Neutrophil (primary cell): ENCODE measurements at regions not wholly inside any gene's neighbourhood (a gene's known extent, or its start where the extent isn't known, plus 50 kb on each side); places are given as distances from the start of the nearest gene placed in this dataset.

Experiments used
- H3K27ac ChIP-seq: fragments of 200-600 bp; sonication (generic); 2 replicates; pipeline ENCODE4 v1.5.1; 2016; ENCODE audit warnings: mild to moderate bottlenecking, moderate library complexity
- H3K27me3 ChIP-seq: fragments of 200-600 bp; sonication (generic); 2 replicates; pipeline ENCODE4 v1.6.0; 2016; ENCODE audit warnings: mild to moderate bottlenecking
- H3K36me3 ChIP-seq: fragments of 200-600 bp; sonication (generic); 2 replicates; pipeline ENCODE4 v1.5.1; 2017
- H3K4me1 ChIP-seq, 2 experiments: fragments of 200-600 bp in 1 of 2; sonication (generic) in 1 of 2; 1 replicate in 1 of 2; 2 replicates in 1 of 2; pipeline versions ENCODE4 v1.5.1 to v1.6.1; 2013 to 2016; ENCODE audit warnings: low read depth in 1 of 2, low read length in 1 of 2, mild to moderate bottlenecking in 1 of 2, moderate library complexity in 1 of 2; ENCODE audit not compliant: control insufficient read depth in 1 of 2, insufficient read depth in 1 of 2
- H3K4me3 ChIP-seq, 2 experiments: fragments of 200-600 bp in 1 of 2; sonication (generic) in 1 of 2; 1 replicate in 1 of 2; 2 replicates in 1 of 2; pipeline ENCODE4 v1.5.1; 2013 to 2016; ENCODE audit warnings: low read depth in 1 of 2, low read length in 1 of 2, mild to moderate bottlenecking in 1 of 2, moderate library complexity in 1 of 2
- H3K9me3 ChIP-seq: fragments of 200-600 bp; sonication (generic); 2 replicates; pipeline ENCODE4 v1.5.1; 2016
- CTCF ChIP-seq: fragments of 200-600 bp; sonication (generic); IDR thresholded peaks from 2 replicates; pipeline ENCODE4 v1.5.1; 2016; ENCODE audit warnings: antibody characterized with exemption

- H3K36me3 ChIP-seq: no peaks in the 10 kb centered on the region
- no peaks in the 10 kb centered on the region for H3K9me3 ChIP-seq
- H3K27me3 ChIP-seq: peaks cover 56% of the 10 kb centered on the region
- no peak for TF ChIP-seq CTCF
- no peak overlapping the region for H3K27ac ChIP-seq
- H3K4me1 ChIP-seq: no peaks in the 10 kb centered on the region
- H3K4me3 ChIP-seq: no peak overlapping the region
These were observed 103.7 kb downstream of the LINC00237 start for GRCh38 chr20:21002486-21002885.

GRCh38 chr20:20993372-20993771 lies 112.8 kb downstream of the LINC00237 start:
- Histone ChIP-seq H3K36me3 (no peaks in the 10 kb centered on the region), H3K4me1 (no peaks in the 10 kb centered on the region), H3K27me3 (peaks cover 79% of the 10 kb centered on the region), H3K27ac (no peak overlapping the region), H3K9me3 (no peaks in the 10 kb centered on the region), H3K4me3 (no peak overlapping the region)
- no peak for TF ChIP-seq CTCF

GRCh38 chr20:20992686-20993360 lies 113.3 kb downstream of the LINC00237 start:
- Histone ChIP-seq H3K27ac (no peak overlapping the region), H3K4me3 (no peak overlapping the region), H3K4me1 (no peaks in the 10 kb centered on the region), H3K27me3 (peaks cover 74% of the 10 kb centered on the region), H3K9me3 (no peaks in the 10 kb centered on the region), H3K36me3 (no peaks in the 10 kb centered on the region)
- no peak for TF ChIP-seq CTCF

GRCh38 chr20:20992277-20992676 lies 113.9 kb downstream of the LINC00237 start:
- Histone ChIP-seq H3K4me3 (no peak overlapping the region), H3K36me3 (no peaks in the 10 kb centered on the region), H3K27ac (no peak overlapping the region), H3K27me3 (peaks cover 72% of the 10 kb centered on the region), H3K9me3 (no peaks in the 10 kb centered on the region), H3K4me1 (no peaks in the 10 kb centered on the region)
- no peak for TF ChIP-seq CTCF

GRCh38 chr20:20989081-20989480 lies 117.1 kb downstream of the LINC00237 start:
- Histone ChIP-seq H3K27me3 (peaks cover 77% of the 10 kb centered on the region), H3K27ac (no peak overlapping the region), H3K4me1 (no peaks in the 10 kb centered on the region), H3K9me3 (no peaks in the 10 kb centered on the region), H3K36me3 (no peaks in the 10 kb centered on the region), H3K4me3 (no peak overlapping the region)
- TF ChIP-seq CTCF: no peak

- Histone ChIP-seq H3K36me3 (no peaks in the 10 kb centered on the region), H3K4me1 (no peaks in the 10 kb centered on the region), H3K27ac (no peak overlapping the region), H3K27me3 (peaks cover 14% of the 10 kb centered on the region), H3K4me3 (no peak overlapping the region), H3K9me3 (no peaks in the 10 kb centered on the region)
- no peak for TF ChIP-seq CTCF
These were observed 126.2 kb downstream of the LINC00237 start for GRCh38 chr20:20979934-20980333.
